H9 (cell line): ENCODE measurements at regions not wholly inside any gene's neighbourhood (a gene's known extent, or its start where the extent isn't known, plus 50 kb on each side); places are given as distances from the start of the nearest gene placed in this dataset.

Source experiments
- DNase-seq: peaks from one replicate; pipeline ENCODE4 v3.0.0-alpha.2; 2017
- H2AFZ ChIP-seq: one replicate; pipeline ENCODE4 v1.6.1; 2013; ENCODE audit warnings: mild to moderate bottlenecking, low read length, control low read depth, moderate library complexity
- H2AK5ac ChIP-seq: 2 replicates; pipeline ENCODE4 v1.6.1; 2013; ENCODE audit warnings: low read length, control low read depth, mixed read lengths; ENCODE audit not compliant: insufficient read length
- H2BK120ac ChIP-seq: one replicate; pipeline ENCODE4 v1.6.1; 2013; ENCODE audit warnings: low read depth, mild to moderate bottlenecking, low read length, control low read depth, inconsistent platforms; ENCODE audit not compliant: poor library complexity, severe bottlenecking
- H2BK12ac ChIP-seq: 2 replicates; pipeline ENCODE4 v1.6.1; 2013; ENCODE audit warnings: low read length, control low read depth, mixed read lengths, low read depth; ENCODE audit not compliant: insufficient read length
- H2BK15ac ChIP-seq: 2 replicates; pipeline ENCODE4 v1.6.1; 2013; ENCODE audit warnings: low read depth, low read length, control low read depth
- H2BK20ac ChIP-seq: one replicate; pipeline ENCODE4 v1.6.1; 2013; ENCODE audit warnings: low read depth, mild to moderate bottlenecking, low read length, control low read depth, inconsistent platforms; ENCODE audit not compliant: poor library complexity, severe bottlenecking
- H2BK5ac ChIP-seq: 2 replicates; pipeline ENCODE4 v1.6.1; 2013; ENCODE audit warnings: low read length, control low read depth, mixed read lengths; ENCODE audit not compliant: insufficient read length
- H3K14ac ChIP-seq: 2 replicates; pipeline ENCODE4 v1.6.1; 2013; ENCODE audit warnings: low read length, control low read depth; ENCODE audit not compliant: insufficient read depth
- H3K18ac ChIP-seq: 2 replicates; pipeline ENCODE4 v1.6.1; 2013; ENCODE audit warnings: low read depth, mild to moderate bottlenecking, mixed read lengths, low read length, control low read depth; ENCODE audit not compliant: insufficient read length
- H3K23ac ChIP-seq: 2 replicates; pipeline ENCODE4 v1.6.1; 2013; ENCODE audit warnings: low read length, control low read depth, mixed read lengths, low read depth; ENCODE audit not compliant: insufficient read length
- H3K23me2 ChIP-seq: 2 replicates; pipeline ENCODE4 v1.6.1; 2013; ENCODE audit warnings: low read depth, mild to moderate bottlenecking, mixed read lengths, low read length, control low read depth; ENCODE audit not compliant: insufficient read length, poor library complexity, severe bottlenecking
- H3K27ac ChIP-seq: 2 replicates; pipeline ENCODE4 v1.5.1; 2013; ENCODE audit warnings: low read length, control low read depth, mixed read lengths, low read depth; ENCODE audit not compliant: insufficient read length
- H3K27me3 ChIP-seq: 2 replicates; pipeline ENCODE4 v1.6.1; 2013; ENCODE audit warnings: low read length, control low read depth, inconsistent platforms; ENCODE audit not compliant: insufficient read depth
- H3K4ac ChIP-seq: 2 replicates; pipeline ENCODE4 v1.6.1; 2013; ENCODE audit warnings: low read depth, mild to moderate bottlenecking, control low read depth, inconsistent platforms, low read length, moderate library complexity
- H3K4me1 ChIP-seq: 2 replicates; pipeline ENCODE4 v1.6.1; 2013; ENCODE audit warnings: low read length, control low read depth, inconsistent platforms; ENCODE audit not compliant: insufficient read depth
- H3K4me2 ChIP-seq: 2 replicates; pipeline ENCODE4 v1.6.1; 2013; ENCODE audit warnings: low read length, control low read depth, mixed read lengths; ENCODE audit not compliant: insufficient read length, insufficient read depth
- H3K56ac ChIP-seq: 2 replicates; pipeline ENCODE4 v1.6.1; 2013; ENCODE audit warnings: low read depth, mild to moderate bottlenecking, mixed read lengths, low read length, control low read depth; ENCODE audit not compliant: insufficient read length
- H3K79me1 ChIP-seq: 2 replicates; pipeline ENCODE4 v1.6.1; 2013; ENCODE audit warnings: low read depth, mild to moderate bottlenecking, moderate library complexity, low read length, control low read depth, inconsistent platforms; ENCODE audit not compliant: insufficient read depth, poor library complexity, severe bottlenecking
- H3K79me2 ChIP-seq: 2 replicates; pipeline ENCODE4 v1.6.1; 2013; ENCODE audit warnings: low read length, control low read depth, inconsistent platforms; ENCODE audit not compliant: insufficient read depth
- H3K9ac ChIP-seq: 2 replicates; pipeline ENCODE4 v1.6.1; 2013; ENCODE audit warnings: low read length, control low read depth, mixed read lengths; ENCODE audit not compliant: insufficient read length; ENCODE audit errors: extremely low read depth
- H3K9me3 ChIP-seq: one replicate; pipeline ENCODE4 v1.6.1; 2013; ENCODE audit warnings: low read depth, low read length, inconsistent platforms; ENCODE audit not compliant: control insufficient read depth
- H3T11ph ChIP-seq: one replicate; pipeline ENCODE4 v1.6.1; 2013; ENCODE audit warnings: mild to moderate bottlenecking, low read length, control low read depth, inconsistent platforms
- H4K20me1 ChIP-seq: one replicate; pipeline ENCODE4 v1.6.1; 2013; ENCODE audit not compliant: control insufficient read depth, insufficient read length, insufficient read depth
- H4K5ac ChIP-seq: 2 replicates; pipeline ENCODE4 v1.6.1; 2013; ENCODE audit warnings: low read depth, mild to moderate bottlenecking, mixed read lengths, low read length, control low read depth; ENCODE audit not compliant: insufficient read length
- H4K8ac ChIP-seq: replicated peaks from 2 replicates; pipeline ENCODE4 v1.6.1; 2013; ENCODE audit warnings: low read length, control low read depth, mixed read lengths, low read depth; ENCODE audit not compliant: insufficient read length
- H4K91ac ChIP-seq: 2 replicates; pipeline ENCODE4 v1.6.1; 2013; ENCODE audit warnings: low read depth, mild to moderate bottlenecking, moderate library complexity, mixed read lengths, low read length, control low read depth; ENCODE audit not compliant: insufficient read length
- H3K27ac Mint-ChIP-seq, 3 experiments: 2 replicates in 2 of 3; 3 replicates in 1 of 3; pipeline ENCODE4 v1.8.0; 2020 to 2021; ENCODE audit warnings: mixed read lengths in 3 of 3, mild to moderate bottlenecking in 1 of 3, moderate library complexity in 1 of 3
- H3K27me3 Mint-ChIP-seq: 2 replicates; pipeline ENCODE4 v1.8.0; 2021; ENCODE audit warnings: low read depth, mild to moderate bottlenecking, moderate library complexity, mixed read lengths
- H3K36me3 Mint-ChIP-seq, 3 experiments: 2 replicates in 2 of 3; 3 replicates in 1 of 3; pipeline ENCODE4 v1.8.0; 2020 to 2021; ENCODE audit warnings: low read depth in 3 of 3, mixed read lengths in 3 of 3; ENCODE audit not compliant: insufficient read depth in 1 of 3
- H3K4me1 Mint-ChIP-seq, 2 experiments: 2 replicates each; pipeline ENCODE4 v1.8.0; 2020; ENCODE audit warnings: mixed read lengths in 2 of 2
- H3K4me3 Mint-ChIP-seq, 2 experiments: 2 replicates in 1 of 2; 3 replicates in 1 of 2; pipeline ENCODE4 v1.8.0; 2020 to 2021; ENCODE audit warnings: mild to moderate bottlenecking in 2 of 2, mixed read lengths in 2 of 2, moderate library complexity in 1 of 2
- H3K9me3 Mint-ChIP-seq, 2 experiments: 2 replicates in 1 of 2; 3 replicates in 1 of 2; pipeline ENCODE4 v1.8.0; 2020; ENCODE audit warnings: mild to moderate bottlenecking in 2 of 2, mixed read lengths in 2 of 2, moderate library complexity in 1 of 2
- CTCF ChIP-seq: fragments of 200-600 bp; sonication (generic); conservative IDR thresholded peaks from 3 replicates; pipeline ENCODE4 v1.8.0; 2021; ENCODE audit warnings: antibody characterized with exemption, mild to moderate bottlenecking
- WGBS: extraction: QIAGEN DNeasy Blood & Tissue Kit; methylation state at CpG from one replicate; pipeline ENCODE4 v1.1.7; 2013; ENCODE audit warnings: missing lambda C conversion rate, low lambda C conversion rate, mixed read lengths; ENCODE audit not compliant: insufficient read length; ENCODE audit errors: extremely low coverage; 5-methylcytosine and 5-hydroxymethylcytosine counted together

GRCh38 chr1:4515727-4516289, 138.6 kb upstream of the AJAP1 start:
- Histone ChIP-seq H3K27me3 (no peaks in the 10 kb centered on the region), H3K23me2 (no peaks in the 10 kb centered on the region), H3K9me3 (no peaks in the 10 kb centered on the region), H4K5ac (no peak overlapping the region), H3K4me1 (no peaks in the 10 kb centered on the region), H2BK120ac (no peak overlapping the region), H3K23ac (no peak overlapping the region), H3K79me2 (no peaks in the 10 kb centered on the region), H4K8ac (no peak overlapping the region), H3K4me2 (no peak overlapping the region), H2BK20ac (no peak overlapping the region), H2AK5ac (no peak overlapping the region), H3K79me1 (no peaks in the 10 kb centered on the region), H3K56ac (no peak overlapping the region), H2BK15ac (no peak overlapping the region), H3K18ac (no peak overlapping the region), H3K9ac (no peak overlapping the region), H4K20me1 (no peaks in the 10 kb centered on the region), H3K27ac (no peak overlapping the region), H4K91ac (no peak overlapping the region), H3K4ac (no peak overlapping the region), H2AFZ (no peak overlapping the region), H2BK5ac (no peak overlapping the region), H2BK12ac (no peak overlapping the region), H3T11ph (no peak overlapping the region), H3K14ac (no peak overlapping the region)
- H3K27me3 Mint-ChIP-seq = peaks cover 13% of the 10 kb centered on the region
- H3K36me3 Mint-ChIP-seq = no peaks in the 10 kb centered on the region
- WGBS = no CpG with 5 or more reads among the region's 15 CpGs
- no peak for DNase-seq
- H3K4me1 Mint-ChIP-seq = peaks cover 0 to 4% of the 10 kb centered on the region in 2 experiments; a peak in 2 of 4 replicates
- H3K9me3 Mint-ChIP-seq = peaks cover 4 to 6% of the 10 kb centered on the region in 2 experiments; a peak in 3 of 5 replicates
- no peak overlapping the region for H3K27ac Mint-ChIP-seq
- no peak for TF ChIP-seq CTCF
- H3K4me3 Mint-ChIP-seq = no peak overlapping the region
